ENCODE measurements at regions not wholly inside any gene's neighbourhood (a gene's known extent, or its start where the extent isn't known, plus 50 kb on each side); places are given as distances from the start of the nearest gene placed in this dataset.

GRCh38 chr20:6848992-6849391 lies 81.5 kb downstream of the BMP2 start:
- TF ChIP-seq RFX5 (IDR thresholded peaks at IDR 0.05; ENCODE audit: low read depth, low read length) (no peak), RAD21 (IDR thresholded peaks at IDR 0.05; ENCODE audit: low read length) (no peak)
